K562 (cell line): ENCODE measurements at regions not wholly inside any gene's neighbourhood (a gene's known extent, or its start where the extent isn't known, plus 50 kb on each side); places are given as distances from the start of the nearest gene placed in this dataset.

Experiments used
- ATAC-seq: fragments of 200-7000 bp; cut with Tn5 transposase; 3 replicates; pipeline ENCODE4 v1.9.1; 2020; ENCODE audit warnings: moderate library complexity
- BruUV-seq: library from RNA; stranded (reverse); fragments of 400-500 nt; replicated peaks from 2 replicates; lab custom pipeline; 2021; lab: Mats Ljungman, UMichigan
- CTCF ChIA-PET: fragments of 300-600 bp; formaldehyde crosslinking; extraction: SDS; loops from one replicate; lab custom pipeline; 2021; ENCODE audit warnings: low intra/inter-chr PET ratio; lab: Yijun Ruan, JAX
- POLR2A ChIA-PET: fragments of 300-600, 350-650 bp; sonication (Branson Sonifier 250); formaldehyde crosslinking; extraction: SDS; loops from one replicate; lab custom pipeline; 2021; ENCODE audit warnings: antibody characterized with exemption, inconsistent platforms; lab: Yijun Ruan, JAX
- DNase-seq, 4 experiments: peaks; one replicate each; pipeline versions ENCODE4 v3.0.0 to v3.0.0-alpha.2; 2011 to 2018; ENCODE audit warnings: low spot score in 3 of 4, mixed read lengths in 3 of 4; ENCODE audit errors: extremely low read depth in 1 of 4
- FAIRE-seq: peaks from 2 replicates; lab custom pipeline; 2011; peaks lifted over from hg19 to GRCh38; lab: Jason Lieb, UNC
- H2AFZ ChIP-seq: 2 replicates; pipeline ENCODE4 v1.6.0; 2011; ENCODE audit warnings: low read depth, low read length, control low read depth, inconsistent platforms
- H3K27ac ChIP-seq: fragments of 200-600 bp; 3 replicates; pipeline ENCODE4 v1.8.0; 2011; ENCODE audit warnings: low read depth, mild to moderate bottlenecking, control low read depth, inconsistent platforms, low read length, moderate library complexity, mixed read lengths; ENCODE audit errors: extremely low read depth
- H3K27me3 ChIP-seq, 2 experiments: fragments of 300-600 bp in 1 of 2; 2 replicates in 1 of 2; 3 replicates in 1 of 2; pipeline versions ENCODE4 v1.6.0 to v1.8.0; 2011; ENCODE audit warnings: inconsistent platforms in 2 of 2, low read length in 2 of 2, mild to moderate bottlenecking in 1 of 2, mixed read lengths in 1 of 2, moderate library complexity in 1 of 2; ENCODE audit not compliant: control insufficient read depth in 2 of 2, insufficient read depth in 2 of 2
- H3K36me3 ChIP-seq: fragments of 300-600 bp; 3 replicates; pipeline ENCODE4 v1.8.0; 2011; ENCODE audit warnings: mild to moderate bottlenecking, low read length, inconsistent platforms; ENCODE audit not compliant: control insufficient read depth, insufficient read depth
- H3K4me1 ChIP-seq, 2 experiments: fragments of 200-600 bp in 1 of 2; replicated peaks in 1 of 2; 2 replicates in 1 of 2; 3 replicates in 1 of 2; pipeline versions ENCODE4 v1.5.1 to v1.8.0; 2011; ENCODE audit warnings: inconsistent platforms in 2 of 2, low read length in 2 of 2, mild to moderate bottlenecking in 1 of 2, mixed read lengths in 1 of 2, moderate library complexity in 1 of 2; ENCODE audit not compliant: control insufficient read depth in 2 of 2, insufficient read depth in 2 of 2
- H3K4me2 ChIP-seq: 2 replicates; pipeline ENCODE4 v1.6.1; 2011; ENCODE audit warnings: low read length, control low read depth, inconsistent platforms, mixed read lengths; ENCODE audit not compliant: insufficient read depth
- H3K4me3 ChIP-seq: fragments of 200-600 bp; sonication (generic), shearing (Covaris generic); 2 replicates; pipeline ENCODE4 v1.5.1; 2016; ENCODE audit warnings: control low read depth, inconsistent platforms
- H3K79me2 ChIP-seq: fragments of 200-600 bp; 3 replicates; pipeline ENCODE4 v1.8.0; 2011; ENCODE audit warnings: low read length, inconsistent platforms; ENCODE audit not compliant: control insufficient read depth, insufficient read depth
- H3K9ac ChIP-seq, 2 experiments: 2 replicates each; pipeline versions ENCODE4 v1.6.0 to v1.6.1; 2011; ENCODE audit warnings: low read depth in 2 of 2, low read length in 2 of 2, control low read depth in 1 of 2, inconsistent platforms in 1 of 2, mild to moderate bottlenecking in 1 of 2, mixed read lengths in 1 of 2; ENCODE audit not compliant: insufficient read depth in 1 of 2
- H3K9me1 ChIP-seq: one replicate; pipeline ENCODE4 v1.6.0; 2011; ENCODE audit warnings: inconsistent platforms, mild to moderate bottlenecking, low read length, moderate library complexity; ENCODE audit not compliant: control insufficient read depth, insufficient read depth
- H3K9me3 ChIP-seq: replicated peaks from 2 replicates; pipeline ENCODE4 v1.5.1; 2011; ENCODE audit warnings: low read depth, low read length, inconsistent platforms; ENCODE audit not compliant: control insufficient read depth, insufficient read depth
- H4K20me1 ChIP-seq: replicated peaks from 2 replicates; pipeline ENCODE4 v1.6.1; 2011; ENCODE audit warnings: low read length, inconsistent platforms, mixed read lengths; ENCODE audit not compliant: control insufficient read depth, insufficient read depth
- ESRRB ChIP-seq: fragments of 250-450 bp; sonication (Bioruptor Pico); IDR thresholded peaks from 2 replicates; pipeline ENCODE4 v1.5.0; 2020; ENCODE audit warnings: mild to moderate bottlenecking, moderate library complexity, borderline replicate concordance
- HNRNPLL ChIP-seq: fragments of 200-400 bp; formaldehyde crosslinking; IDR thresholded peaks from 2 replicates; pipeline ENCODE4 v1.6.1; 2017; ENCODE audit warnings: low read length, low read depth, mild to moderate bottlenecking; ENCODE audit not compliant: poor library complexity, severe bottlenecking
- KAT8 ChIP-seq: fragments of 450-650 bp; IDR thresholded peaks from 2 replicates; pipeline ENCODE4 v1.6.1; 2016; ENCODE audit warnings: low read depth, mild to moderate bottlenecking
- MYNN ChIP-seq, 2 experiments: sonication (generic); formaldehyde crosslinking in 1 of 2; IDR thresholded peaks; 2 replicates each; pipeline versions ENCODE4 v1.5.0 to v1.6.1; 2016 to 2020; ENCODE audit warnings: antibody characterized with exemption in 1 of 2, missing genetic modification reagents in 1 of 2
- NR2C1 ChIP-seq, 2 experiments: fragments of 450-650 bp; IDR thresholded peaks; 2 replicates each; pipeline ENCODE4 v1.6.1; 2017; ENCODE audit warnings: mild to moderate bottlenecking in 2 of 2, antibody characterized with exemption in 1 of 2, inconsistent platforms in 1 of 2, missing compliant biosample characterization in 1 of 2, missing genetic modification characterization in 1 of 2
- RBM34 ChIP-seq: fragments of 200-400 bp; formaldehyde crosslinking; IDR thresholded peaks from 2 replicates; pipeline ENCODE4 v1.6.1; 2018; ENCODE audit warnings: low read length, borderline replicate concordance; ENCODE audit not compliant: insufficient read depth
- SIN3A ChIP-seq, 2 experiments: fragments of 150-350 bp in 1 of 2; IDR thresholded peaks; 2 replicates each; pipeline ENCODE4 v1.6.1; 2011 to 2016; ENCODE audit warnings: borderline replicate concordance in 2 of 2, low read depth in 2 of 2, low read length in 2 of 2, mild to moderate bottlenecking in 2 of 2, moderate library complexity in 2 of 2; ENCODE audit not compliant: control insufficient read depth in 1 of 2
- SMAD3 ChIP-seq: fragments of 450-650 bp; formaldehyde crosslinking; conservative IDR thresholded peaks from 2 replicates; pipeline ENCODE4 v1.4.0; 2020; ENCODE audit warnings: mild to moderate bottlenecking
- STAG1 ChIP-seq: sonication (generic); formaldehyde crosslinking; IDR thresholded peaks from 2 replicates; pipeline ENCODE4 v1.5.0; 2020; ENCODE audit warnings: missing genetic modification reagents, borderline replicate concordance
- TEAD4 ChIP-seq, 2 experiments: sonication (generic) in 1 of 2; formaldehyde crosslinking in 1 of 2; IDR thresholded peaks; 2 replicates each; pipeline versions ENCODE4 v1.6.1 to v1.8.0; 2012 to 2022; ENCODE audit warnings: borderline replicate concordance in 1 of 2, inconsistent platforms in 1 of 2, low read length in 1 of 2, mild to moderate bottlenecking in 1 of 2, missing genetic modification reagents in 1 of 2
- ZNF134 ChIP-seq: fragments of 250-450 bp; sonication (Bioruptor Pico); conservative IDR thresholded peaks from 2 replicates; pipeline ENCODE4 v1.4.0; 2020
- ZNF778 ChIP-seq: fragments of 450-650 bp; formaldehyde crosslinking; IDR thresholded peaks from 2 replicates; pipeline ENCODE4 v1.4.0; 2020; ENCODE audit warnings: mild to moderate bottlenecking, moderate library complexity
- WGBS: fragments of 100-300 bp; shearing (Covaris generic); methylation state at CpG from one replicate; pipeline ENCODE4 v1.1.6; 2016; ENCODE audit warnings: low coverage, mixed read lengths; ENCODE audit not compliant: insufficient coverage; ENCODE audit errors: missing lambda C conversion rate; 5-methylcytosine and 5-hydroxymethylcytosine counted together
- in situ Hi-C: fragments of 300-500 bp; cut with MboI; formaldehyde crosslinking; loops from 4 replicates; pipeline ENCODE4 v1.15.0; 2018; ENCODE audit warnings: inconsistent platforms, mixed read lengths
- intact Hi-C: fragments of 100-400 bp; cut with micrococcal nuclease; formaldehyde crosslinking; loops from 2 replicates; pipeline ENCODE4 v1.14.2; 2022
- TF ChIP-seq, protein P1 (sequence below): fragments of 250-450 bp; sonication (Bioruptor Pico); IDR thresholded peaks from 2 replicates; pipeline ENCODE4 v1.5.0; 2022; ENCODE audit warnings: mild to moderate bottlenecking
- TF ChIP-seq, protein P2 (sequence below): conservative IDR thresholded peaks from 2 replicates; pipeline ENCODE4 v1.6.1; 2011; ENCODE audit warnings: low read depth, mild to moderate bottlenecking, low read length; ENCODE audit not compliant: control insufficient read depth

DNA sequence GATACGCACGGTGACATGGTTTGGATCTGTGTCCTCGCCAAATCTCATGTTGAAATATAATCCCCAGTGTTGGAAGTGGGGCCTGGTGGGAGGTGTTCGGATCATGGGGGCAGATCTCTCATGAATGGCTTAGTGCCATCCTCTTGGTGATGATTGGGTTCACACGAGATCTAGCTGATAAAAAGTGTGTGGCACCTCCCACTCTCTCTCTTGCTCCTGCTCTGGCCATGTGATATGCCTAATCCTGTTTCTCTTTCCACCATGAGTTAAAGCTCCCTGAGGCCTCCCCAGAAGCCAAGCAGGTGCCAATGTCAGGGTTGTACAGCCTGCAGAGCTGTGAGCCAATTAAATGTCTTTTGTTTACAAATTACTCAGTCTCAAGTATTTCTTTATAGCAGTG, 303.1 kb upstream of the PLET1 start (continued):
- TF ChIP-seq HNRNPLL (no peak), ZNF134 (CRISPR knock-in tag) (no peak), KAT8 (no peak), MYNN (IDR thresholded peaks at IDR 0.05) (no peak), MYNN (CRISPR knock-in tag; IDR thresholded peaks at IDR 0.05) (no peak), SIN3A (IDR thresholded peaks at IDR 0.05; ENCODE audit: borderline replicate concordance in 2 of 2, control insufficient read depth in 1 of 2, low read depth in 2 of 2, low read length in 2 of 2) (no peak), TEAD4 (IDR thresholded peaks at IDR 0.05; ENCODE audit: low read length) (no peak), TEAD4 (CRISPR knock-in tag; IDR thresholded peaks at IDR 0.05; ENCODE audit: borderline replicate concordance) (no peak)

DNA sequence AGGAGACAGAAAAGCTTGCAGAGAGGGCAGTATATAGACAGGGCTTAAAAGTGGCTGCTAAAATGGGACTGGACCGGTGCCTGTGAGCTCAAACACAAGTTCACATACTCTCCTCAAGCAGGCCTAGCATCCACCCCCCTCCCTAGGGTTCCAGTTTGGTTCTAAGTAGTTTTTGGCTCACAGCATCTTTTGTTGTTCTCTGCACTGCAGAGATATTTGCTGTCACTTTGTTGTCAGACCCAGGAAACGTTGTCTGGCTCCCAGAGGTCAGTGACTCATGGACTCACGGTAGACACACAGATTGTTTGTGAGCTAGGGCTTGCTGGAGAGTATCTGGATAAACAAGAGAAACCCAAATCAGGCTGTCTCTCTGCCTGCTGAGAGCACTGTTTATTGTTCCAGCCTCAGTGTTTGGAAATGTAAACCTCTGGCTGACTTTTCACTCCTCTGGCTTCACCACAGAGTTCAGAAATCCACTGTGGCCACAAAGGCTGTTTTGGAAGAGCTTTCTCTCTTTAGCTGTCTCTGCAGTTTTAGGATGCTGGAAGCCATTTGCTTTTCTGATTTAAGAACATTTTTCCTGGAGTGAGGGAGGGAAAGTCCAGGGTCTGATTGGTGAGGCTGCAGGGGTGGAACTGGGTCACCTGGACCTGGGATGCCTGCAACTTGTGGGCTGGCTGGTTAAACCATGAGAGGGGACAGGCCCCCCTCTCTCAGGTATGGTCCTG, 303.7 kb upstream of the PLET1 start:
- TF ChIP-seq, protein P1, sequence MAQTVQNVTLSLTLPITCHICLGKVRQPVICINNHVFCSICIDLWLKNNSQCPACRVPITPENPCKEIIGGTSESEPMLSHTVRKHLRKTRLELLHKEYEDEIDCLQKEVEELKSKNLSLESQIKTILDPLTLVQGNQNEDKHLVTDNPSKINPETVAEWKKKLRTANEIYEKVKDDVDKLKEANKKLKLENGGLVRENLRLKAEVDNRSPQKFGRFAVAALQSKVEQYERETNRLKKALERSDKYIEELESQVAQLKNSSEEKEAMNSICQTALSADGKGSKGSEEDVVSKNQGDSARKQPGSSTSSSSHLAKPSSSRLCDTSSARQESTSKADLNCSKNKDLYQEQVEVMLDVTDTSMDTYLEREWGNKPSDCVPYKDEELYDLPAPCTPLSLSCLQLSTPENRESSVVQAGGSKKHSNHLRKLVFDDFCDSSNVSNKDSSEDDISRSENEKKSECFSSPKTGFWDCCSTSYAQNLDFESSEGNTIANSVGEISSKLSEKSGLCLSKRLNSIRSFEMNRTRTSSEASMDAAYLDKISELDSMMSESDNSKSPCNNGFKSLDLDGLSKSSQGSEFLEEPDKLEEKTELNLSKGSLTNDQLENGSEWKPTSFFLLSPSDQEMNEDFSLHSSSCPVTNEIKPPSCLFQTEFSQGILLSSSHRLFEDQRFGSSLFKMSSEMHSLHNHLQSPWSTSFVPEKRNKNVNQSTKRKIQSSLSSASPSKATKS (CRISPR knock-in tag) = no peak
- TF ChIP-seq, protein P2, sequence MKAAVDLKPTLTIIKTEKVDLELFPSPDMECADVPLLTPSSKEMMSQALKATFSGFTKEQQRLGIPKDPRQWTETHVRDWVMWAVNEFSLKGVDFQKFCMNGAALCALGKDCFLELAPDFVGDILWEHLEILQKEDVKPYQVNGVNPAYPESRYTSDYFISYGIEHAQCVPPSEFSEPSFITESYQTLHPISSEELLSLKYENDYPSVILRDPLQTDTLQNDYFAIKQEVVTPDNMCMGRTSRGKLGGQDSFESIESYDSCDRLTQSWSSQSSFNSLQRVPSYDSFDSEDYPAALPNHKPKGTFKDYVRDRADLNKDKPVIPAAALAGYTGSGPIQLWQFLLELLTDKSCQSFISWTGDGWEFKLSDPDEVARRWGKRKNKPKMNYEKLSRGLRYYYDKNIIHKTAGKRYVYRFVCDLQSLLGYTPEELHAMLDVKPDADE = no peak
- TF ChIP-seq SMAD3 (CRISPR knock-in tag) (no peak), RBM34 (no peak), ESRRB (CRISPR knock-in tag) (no peak), ZNF778 (CRISPR knock-in tag) (no peak), NR2C1 (IDR thresholded peaks at IDR 0.05) (no peak), NR2C1 (tag; IDR thresholded peaks at IDR 0.05) (no peak), STAG1 (CRISPR knock-in tag) (no peak)
- TF ChIP-seq, all 486 proteins: peak for 0
- no peak overlapping the region for H3K4me2 ChIP-seq
- no peaks in the 10 kb centered on the region for H3K79me2 ChIP-seq
- no peaks in the 10 kb centered on the region for H3K9me1 ChIP-seq
- ATAC-seq (no peak), FAIRE-seq (no peak), DNase-seq (no peak)
- H3K36me3 ChIP-seq = no peaks in the 10 kb centered on the region
- H3K4me1 ChIP-seq = no peaks in the 10 kb centered on the region
- no peaks in the 10 kb centered on the region for H4K20me1 ChIP-seq
- WGBS = 0% methylated on average over 3 of the region's 3 CpGs
- H2AFZ ChIP-seq = no peak overlapping the region
- no TSS peak for BruUV-seq
- CTCF ChIA-PET = no interaction called here
- POLR2A ChIA-PET = interaction anchor here (1.2 kb wide), 1 partner anchor 16 kb away, joined by 3 read pairs; no protein-coding TSS in a partner anchor
- no peak overlapping the region for H3K27ac ChIP-seq
- H3K9ac ChIP-seq = no peak overlapping the region
- in situ Hi-C loops (no loop called here), intact Hi-C loops (no loop called here)
- no peaks in the 10 kb centered on the region for H3K9me3 ChIP-seq
- no peak overlapping the region for H3K4me3 ChIP-seq
- H3K27me3 ChIP-seq = peaks cover 0 to 7% of the 10 kb centered on the region in 2 experiments; a peak in 1 of 5 replicates
